ENCODE measurements at regions not wholly inside any gene's neighbourhood (a gene's known extent, or its start where the extent isn't known, plus 50 kb on each side); places are given as distances from the start of the nearest gene placed in this dataset.

- Mint-ChIP-seq H3K4me1 (ENCODE audit: insufficient read depth, unreplicated experiment) (peaks cover 6% of the 10 kb centered on the region), H3K27ac (ENCODE audit: low read depth, unreplicated experiment) (no peak overlapping the region), H3K4me3 (ENCODE audit: unreplicated experiment) (no peak overlapping the region), H3K36me3 (ENCODE audit: insufficient read depth, unreplicated experiment) (no peaks in the 10 kb centered on the region), H3K9me3 (ENCODE audit: unreplicated experiment) (peaks cover 8% of the 10 kb centered on the region), H3K27me3 (ENCODE audit: insufficient read depth, unreplicated experiment) (no peaks in the 10 kb centered on the region)
- no peak for DNase-seq (ENCODE audit: unreplicated experiment)
- ChIA-PET POLR2A (no interaction called here), CTCF (no interaction called here)
- no peak for TF ChIP-seq CTCF (IDR thresholded peaks at IDR 0.05; ENCODE audit: unreplicated experiment)
- intact Hi-C loops (cut with micrococcal nuclease), result no loop called here
- BruUV-seq (replicated peaks), result no TSS peak
Measured at GRCh38 chr10:107336061-107336460, 171.6 kb upstream of the SORCS1 start.

- no peak for DNase-seq (ENCODE audit: unreplicated experiment)
- no peaks in the 10 kb centered on the region for H3K36me3 Mint-ChIP-seq (ENCODE audit: insufficient read depth, unreplicated experiment)
- H3K27me3 Mint-ChIP-seq (ENCODE audit: insufficient read depth, unreplicated experiment), result no peaks in the 10 kb centered on the region
- BruUV-seq (replicated peaks), result no TSS peak
- no peak overlapping the region for H3K4me3 Mint-ChIP-seq (ENCODE audit: unreplicated experiment)
- H3K4me1 Mint-ChIP-seq (ENCODE audit: insufficient read depth, unreplicated experiment), result no peaks in the 10 kb centered on the region
- H3K27ac Mint-ChIP-seq (ENCODE audit: low read depth, unreplicated experiment), result no peak overlapping the region
- no peaks in the 10 kb centered on the region for H3K9me3 Mint-ChIP-seq (ENCODE audit: unreplicated experiment)
- TF ChIP-seq CTCF (IDR thresholded peaks at IDR 0.05; ENCODE audit: unreplicated experiment), result no peak
- ChIA-PET CTCF (no interaction called here), POLR2A (interaction anchor here (0.7 kb wide), 1 partner anchor 27 kb away, joined by 4 read pairs; no protein-coding TSS in a partner anchor)
- intact Hi-C loops (cut with micrococcal nuclease), result no loop called here
Measured at GRCh38 chr10:107317592-107317991, 153.1 kb upstream of the SORCS1 start.

GRCh38 chr10:107303203-107303602 lies 138.7 kb upstream of the SORCS1 start:
- ChIA-PET CTCF (no interaction called here), POLR2A (no interaction called here)
- Mint-ChIP-seq H3K27me3 (ENCODE audit: insufficient read depth, unreplicated experiment) (no peaks in the 10 kb centered on the region), H3K4me3 (ENCODE audit: unreplicated experiment) (no peak overlapping the region), H3K27ac (ENCODE audit: low read depth, unreplicated experiment) (no peak overlapping the region), H3K9me3 (ENCODE audit: unreplicated experiment) (peaks cover 18% of the 10 kb centered on the region), H3K36me3 (ENCODE audit: insufficient read depth, unreplicated experiment) (no peaks in the 10 kb centered on the region), H3K4me1 (ENCODE audit: insufficient read depth, unreplicated experiment) (no peaks in the 10 kb centered on the region)
- no peak for TF ChIP-seq CTCF (IDR thresholded peaks at IDR 0.05; ENCODE audit: unreplicated experiment)
- no peak for DNase-seq (ENCODE audit: unreplicated experiment)
- BruUV-seq (replicated peaks), result no TSS peak
- intact Hi-C loops (cut with micrococcal nuclease), result no loop called here

- Mint-ChIP-seq H3K9me3 (ENCODE audit: unreplicated experiment) (peaks cover 18% of the 10 kb centered on the region), H3K27ac (ENCODE audit: low read depth, unreplicated experiment) (no peak overlapping the region), H3K4me1 (ENCODE audit: insufficient read depth, unreplicated experiment) (no peaks in the 10 kb centered on the region), H3K36me3 (ENCODE audit: insufficient read depth, unreplicated experiment) (no peaks in the 10 kb centered on the region), H3K4me3 (ENCODE audit: unreplicated experiment) (no peak overlapping the region), H3K27me3 (ENCODE audit: insufficient read depth, unreplicated experiment) (no peaks in the 10 kb centered on the region)
- ChIA-PET POLR2A (no interaction called here), CTCF (no interaction called here)
- intact Hi-C loops (cut with micrococcal nuclease), result no loop called here
- DNase-seq (ENCODE audit: unreplicated experiment), result no peak
- no TSS peak for BruUV-seq (replicated peaks)
- TF ChIP-seq CTCF (IDR thresholded peaks at IDR 0.05; ENCODE audit: unreplicated experiment), result no peak
Measured at GRCh38 chr10:107299606-107300005, 135.1 kb upstream of the SORCS1 start.

Data from MCF 10A (cell line).